Fibroblast of mammary gland (primary cell): ENCODE measurements at regions not wholly inside any gene's neighbourhood (a gene's known extent, or its start where the extent isn't known, plus 50 kb on each side); places are given as distances from the start of the nearest gene placed in this dataset.

Experiments
- DNase-seq: peaks from one replicate; pipeline ENCODE4 v3.0.0-alpha.2; 2010; ENCODE audit warnings: low read depth
- H3K4me3 ChIP-seq: 2 replicates; pipeline ENCODE4 v1.5.1; 2011; ENCODE audit warnings: low read depth, mild to moderate bottlenecking, low read length, moderate library complexity; ENCODE audit not compliant: control insufficient read depth
- CTCF ChIP-seq: conservative IDR thresholded peaks from 2 replicates; pipeline ENCODE4 v1.5.1; 2011; ENCODE audit warnings: low read depth, low read length, inconsistent platforms; ENCODE audit not compliant: control insufficient read depth, insufficient read depth

- TF ChIP-seq CTCF = no peak
- no peak for DNase-seq
- no peak overlapping the region for H3K4me3 ChIP-seq
Observed at GRCh38 chr4:55011761-55012160, 113.6 kb downstream of the KDR start.

- no peak for TF ChIP-seq CTCF
- no peak for DNase-seq
- H3K4me3 ChIP-seq = no peak overlapping the region
Observed at GRCh38 chr4:55010550-55010949, 114.8 kb downstream of the KDR start.

- no peak overlapping the region for H3K4me3 ChIP-seq
- TF ChIP-seq CTCF = peak; percentile 49
- DNase-seq = peak; percentile 16
Observed at GRCh38 chr4:55008166-55009056, 117.0 kb downstream of the KDR start.

- no peak overlapping the region for H3K4me3 ChIP-seq
- no peak for DNase-seq
- TF ChIP-seq CTCF = no peak
Observed at GRCh38 chr4:55005910-55006309, 119.5 kb downstream of the KDR start.

GRCh38 chr4:55004831-55005230 lies 120.6 kb downstream of the KDR start:
- no peak overlapping the region for H3K4me3 ChIP-seq
- TF ChIP-seq CTCF = no peak
- DNase-seq = peak; percentile 4

GRCh38 chr4:55002431-55002830 lies 123.0 kb downstream of the KDR start:
- no peak overlapping the region for H3K4me3 ChIP-seq
- TF ChIP-seq CTCF = no peak
- no peak for DNase-seq
